ENCODE measurements at regions not wholly inside any gene's neighbourhood (a gene's known extent, or its start where the extent isn't known, plus 50 kb on each side); places are given as distances from the start of the nearest gene placed in this dataset.

DNA sequence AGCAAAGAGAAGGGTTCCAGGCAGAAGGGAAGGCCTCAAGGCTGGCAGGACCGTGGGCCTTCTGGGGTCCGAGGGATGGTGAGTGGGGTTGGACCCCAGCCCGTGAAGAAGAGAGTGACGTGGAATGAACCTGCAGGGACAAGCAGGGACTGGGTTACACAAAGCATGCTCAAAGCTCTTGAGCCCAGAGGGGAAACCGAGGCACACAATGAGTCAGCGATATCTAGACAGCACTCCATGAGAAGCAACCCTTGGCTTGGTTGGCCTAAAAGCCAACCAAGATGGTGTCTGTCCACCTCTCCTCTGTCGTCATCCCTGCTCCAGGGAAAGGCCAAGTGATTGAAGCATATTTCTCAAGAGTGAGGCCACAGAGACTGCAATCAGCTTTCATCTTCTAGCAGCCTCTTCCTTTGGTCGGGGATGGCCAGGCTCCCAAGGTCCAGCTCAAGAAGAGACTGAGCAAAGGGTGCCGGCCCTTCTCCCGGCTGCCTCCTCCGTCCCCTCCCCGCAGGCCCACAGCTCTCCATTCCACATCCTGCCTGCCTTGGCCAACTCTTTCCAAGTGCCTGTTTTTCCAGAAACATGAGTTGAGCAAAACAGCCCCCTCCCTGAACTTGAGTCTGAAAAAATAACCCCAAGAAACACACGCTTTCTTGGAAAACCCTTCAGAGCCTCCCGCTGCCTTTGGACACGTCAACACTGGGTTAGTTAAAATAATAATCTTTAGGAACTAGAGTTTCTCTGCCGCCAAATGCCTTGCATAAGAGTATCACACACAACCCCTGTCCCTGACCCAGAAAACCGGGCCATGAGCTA, 556.6 kb downstream of the MIAT start:
- H3K9me3 Mint-ChIP-seq = peaks cover 0 to 3% (median 0%) of the 10 kb centered on the region in 11 donors
- CTCF ChIA-PET = no interaction called here

DNA sequence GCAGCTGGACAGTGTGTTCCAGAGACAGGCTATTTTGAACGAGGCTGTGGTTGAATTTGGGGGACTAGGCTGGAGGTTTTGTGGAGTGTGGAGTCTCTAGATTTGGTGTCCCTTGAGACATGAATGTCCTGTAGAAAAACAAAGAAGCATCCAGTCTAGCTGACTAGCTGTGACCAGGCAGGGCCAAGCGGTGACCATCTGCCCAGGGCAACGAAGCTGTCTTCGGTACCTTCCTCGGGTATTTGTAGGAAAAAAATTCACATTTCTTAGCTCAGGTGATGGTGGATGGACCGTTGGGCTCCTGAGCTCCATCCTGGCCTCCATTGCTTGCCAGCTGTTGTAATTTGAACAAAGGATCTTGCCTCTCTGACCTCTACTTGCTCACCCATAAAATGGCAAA, 557.3 kb downstream of the MIAT start:
- Mint-ChIP-seq H3K4me3 (no peak overlapping the region), H3K4me1 (no peaks in the 10 kb centered on the region), H3K36me3 (no peaks in the 10 kb centered on the region), H3K27ac (no peak overlapping the region), H3K9me3 (peaks cover 0 to 3% (median 0%) of the 10 kb centered on the region in 11 donors), H3K27me3 (peaks cover 8 to 51% (median 43%) of the 10 kb centered on the region in 5 donors)
- H3K4me1 ChIP-seq (ENCODE audit: control insufficient read depth in 2 of 2, insufficient read depth in 2 of 2, low read length in 2 of 2) = no peaks in the 10 kb centered on the region
- intact Hi-C loops (cut with micrococcal nuclease) = no loop called here
- ChIA-PET CTCF (no interaction called here), POLR2A (no interaction called here)
- H3K27me3 ChIP-seq (ENCODE audit: control insufficient read depth in 2 of 2, insufficient read depth in 2 of 2, low read length in 2 of 2) = no peaks in the 10 kb centered on the region
- DNase-seq (no peak), ATAC-seq (no peak)
- no peak overlapping the region for H3K27ac ChIP-seq (ENCODE audit: low read depth, low read length)
- H3K9me3 ChIP-seq (ENCODE audit: control insufficient read depth in 2 of 3, low read length in 3 of 3) = no peaks in the 10 kb centered on the region
- H3K4me3 ChIP-seq (ENCODE audit: low read length) = no peak overlapping the region
- no peaks in the 10 kb centered on the region for H3K36me3 ChIP-seq (ENCODE audit: control insufficient read depth in 2 of 3, insufficient read depth in 3 of 3, low read length in 3 of 3)

More for the DNA sequence above, 556.6 kb downstream of the MIAT start:
- Histone ChIP-seq H3K27me3 (ENCODE audit: control insufficient read depth in 2 of 2, insufficient read depth in 2 of 2, low read length in 2 of 2) (no peaks in the 10 kb centered on the region), H3K4me1 (ENCODE audit: control insufficient read depth in 2 of 2, insufficient read depth in 2 of 2, low read length in 2 of 2) (no peaks in the 10 kb centered on the region), H3K9me3 (ENCODE audit: control insufficient read depth in 2 of 3, low read length in 3 of 3) (no peaks in the 10 kb centered on the region), H3K27ac (ENCODE audit: low read depth, low read length) (no peak overlapping the region), H3K36me3 (ENCODE audit: control insufficient read depth in 2 of 3, insufficient read depth in 3 of 3, low read length in 3 of 3) (no peaks in the 10 kb centered on the region), H3K4me3 (ENCODE audit: low read length) (no peak overlapping the region)
- no peak overlapping the region for H3K27ac Mint-ChIP-seq
- no peak overlapping the region for H3K4me3 Mint-ChIP-seq
- POLR2A ChIA-PET = no interaction called here
- no peaks in the 10 kb centered on the region for H3K36me3 Mint-ChIP-seq
- ATAC-seq = no peak
- intact Hi-C loops (cut with micrococcal nuclease) = no loop called here
- DNase-seq = no peak
- no peaks in the 10 kb centered on the region for H3K4me1 Mint-ChIP-seq
- peaks cover 8 to 49% (median 38%) of the 10 kb centered on the region in 5 donors for H3K27me3 Mint-ChIP-seq

DNA sequence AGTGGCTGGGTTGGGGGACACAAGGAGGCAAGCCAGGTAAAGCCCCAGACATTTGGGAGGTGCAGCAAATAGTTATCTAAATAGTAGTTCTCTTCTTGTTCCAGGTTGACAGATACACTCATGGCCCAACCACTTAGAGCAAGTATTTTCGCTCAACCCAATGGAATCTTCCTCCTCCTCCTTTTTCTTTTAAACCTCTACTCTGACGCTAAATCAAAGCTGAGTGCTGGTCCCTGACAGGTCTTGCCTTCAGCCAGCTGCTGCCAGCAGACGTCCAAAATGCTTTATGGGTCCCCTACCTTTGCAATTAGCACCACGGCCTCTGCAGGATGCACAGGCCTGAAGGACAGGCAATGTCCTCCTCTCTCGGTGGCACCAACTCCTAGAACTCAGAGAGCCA, 558.5 kb downstream of the MIAT start:
- intact Hi-C loops (cut with micrococcal nuclease) = no loop called here
- no peaks in the 10 kb centered on the region for H3K9me3 ChIP-seq (ENCODE audit: control insufficient read depth in 2 of 3, low read length in 3 of 3)
- Mint-ChIP-seq H3K36me3 (no peaks in the 10 kb centered on the region), H3K27ac (no peak overlapping the region), H3K27me3 (peaks cover 7 to 58% (median 45%) of the 10 kb centered on the region in 5 donors), H3K4me3 (no peak overlapping the region), H3K4me1 (no peaks in the 10 kb centered on the region), H3K9me3 (peaks cover 0 to 3% (median 0%) of the 10 kb centered on the region in 11 donors)
- ATAC-seq (no peak), DNase-seq (no peak)
- H3K4me3 ChIP-seq (ENCODE audit: low read length) = no peak overlapping the region
- ChIA-PET POLR2A (no interaction called here), CTCF (no interaction called here)
- no peaks in the 10 kb centered on the region for H3K4me1 ChIP-seq (ENCODE audit: control insufficient read depth in 2 of 2, insufficient read depth in 2 of 2, low read length in 2 of 2)
- no peaks in the 10 kb centered on the region for H3K27me3 ChIP-seq (ENCODE audit: control insufficient read depth in 2 of 2, insufficient read depth in 2 of 2, low read length in 2 of 2)
- H3K36me3 ChIP-seq (ENCODE audit: control insufficient read depth in 2 of 3, insufficient read depth in 3 of 3, low read length in 3 of 3) = no peaks in the 10 kb centered on the region
- H3K27ac ChIP-seq (ENCODE audit: low read depth, low read length) = no peak overlapping the region

DNA sequence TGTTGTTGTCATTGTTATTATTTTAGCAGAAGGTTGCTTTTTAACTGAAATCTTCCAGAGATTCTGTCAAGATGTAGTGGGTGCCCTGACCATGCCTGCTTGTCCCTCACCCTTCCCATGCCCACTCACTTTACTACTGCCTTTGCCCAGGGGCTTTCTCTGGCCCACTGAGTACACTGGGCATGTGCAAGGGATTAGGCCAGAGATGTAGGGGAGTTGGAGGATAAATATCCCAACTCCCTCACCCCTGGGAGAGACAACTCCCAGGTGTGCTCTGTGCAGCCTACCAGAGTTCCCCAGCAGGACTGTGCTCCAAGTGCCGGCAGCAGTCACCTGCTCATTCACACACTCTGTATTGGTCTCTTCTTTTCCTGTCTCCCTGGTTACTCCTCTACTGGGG, 559.1 kb downstream of the MIAT start:
- no peak overlapping the region for H3K27ac Mint-ChIP-seq
- CTCF ChIA-PET = no interaction called here
- no peak overlapping the region for H3K27ac ChIP-seq (ENCODE audit: low read depth, low read length)
- peaks cover 0 to 3% (median 0%) of the 10 kb centered on the region in 11 donors for H3K9me3 Mint-ChIP-seq
- H3K27me3 ChIP-seq (ENCODE audit: control insufficient read depth in 2 of 2, insufficient read depth in 2 of 2, low read length in 2 of 2) = no peaks in the 10 kb centered on the region
- H3K4me3 Mint-ChIP-seq = no peak overlapping the region
- DNase-seq (no peak), ATAC-seq (no peak)
- H3K4me3 ChIP-seq (ENCODE audit: low read length) = no peak overlapping the region
- H3K36me3 ChIP-seq (ENCODE audit: control insufficient read depth in 2 of 3, insufficient read depth in 3 of 3, low read length in 3 of 3) = no peaks in the 10 kb centered on the region
- H3K36me3 Mint-ChIP-seq = no peaks in the 10 kb centered on the region
- H3K4me1 Mint-ChIP-seq = no peaks in the 10 kb centered on the region
- H3K27me3 Mint-ChIP-seq = peaks cover 4 to 54% (median 41%) of the 10 kb centered on the region in 5 donors
- H3K9me3 ChIP-seq (ENCODE audit: control insufficient read depth in 2 of 3, low read length in 3 of 3) = no peaks in the 10 kb centered on the region
- POLR2A ChIA-PET = no interaction called here
- no peaks in the 10 kb centered on the region for H3K4me1 ChIP-seq (ENCODE audit: control insufficient read depth in 2 of 2, insufficient read depth in 2 of 2, low read length in 2 of 2)
- intact Hi-C loops (cut with micrococcal nuclease) = no loop called here

DNA sequence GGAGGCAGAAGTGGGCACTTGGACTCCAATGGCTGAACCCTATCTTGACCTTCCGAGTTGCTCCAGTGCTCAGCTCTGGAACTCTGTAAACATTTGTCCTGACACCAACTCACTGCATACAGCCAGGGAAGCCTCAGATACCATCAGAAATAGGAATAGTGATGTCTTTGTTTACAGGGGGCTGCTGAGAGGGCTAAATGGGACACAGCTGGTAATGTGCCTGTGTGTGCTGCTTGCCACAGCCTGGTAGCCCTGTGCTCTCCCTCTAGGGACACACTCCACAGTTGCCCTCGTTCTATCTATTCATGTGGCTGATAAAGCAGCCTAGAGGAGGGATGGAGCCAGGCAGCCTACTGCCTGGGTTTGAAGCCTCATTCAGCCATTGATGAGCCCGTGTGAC, 559.8 kb downstream of the MIAT start:
- H3K4me3 Mint-ChIP-seq = no peak overlapping the region
- CTCF ChIA-PET = no interaction called here
- peaks cover 4 to 50% (median 41%) of the 10 kb centered on the region in 5 donors for H3K27me3 Mint-ChIP-seq
- peaks cover 0 to 1% (median 0%) of the 10 kb centered on the region in 3 experiments for H3K9me3 ChIP-seq (ENCODE audit: control insufficient read depth in 2 of 3, low read length in 3 of 3)
- H3K27ac Mint-ChIP-seq = no peak overlapping the region
- no peaks in the 10 kb centered on the region for H3K36me3 ChIP-seq (ENCODE audit: control insufficient read depth in 2 of 3, insufficient read depth in 3 of 3, low read length in 3 of 3)
- H3K9me3 Mint-ChIP-seq = peaks cover 0 to 3% (median 0%) of the 10 kb centered on the region in 11 donors
- no peaks in the 10 kb centered on the region for H3K4me1 ChIP-seq (ENCODE audit: control insufficient read depth in 2 of 2, insufficient read depth in 2 of 2, low read length in 2 of 2)
- H3K27me3 ChIP-seq (ENCODE audit: control insufficient read depth in 2 of 2, insufficient read depth in 2 of 2, low read length in 2 of 2) = no peaks in the 10 kb centered on the region
- no peak for DNase-seq
- no peaks in the 10 kb centered on the region for H3K4me1 Mint-ChIP-seq
- ATAC-seq = no peak
- POLR2A ChIA-PET = no interaction called here
- H3K36me3 Mint-ChIP-seq = no peaks in the 10 kb centered on the region
- intact Hi-C loops (cut with micrococcal nuclease) = no loop called here
- no peak overlapping the region for H3K4me3 ChIP-seq (ENCODE audit: low read length)
- no peak overlapping the region for H3K27ac ChIP-seq (ENCODE audit: low read depth, low read length)

DNA sequence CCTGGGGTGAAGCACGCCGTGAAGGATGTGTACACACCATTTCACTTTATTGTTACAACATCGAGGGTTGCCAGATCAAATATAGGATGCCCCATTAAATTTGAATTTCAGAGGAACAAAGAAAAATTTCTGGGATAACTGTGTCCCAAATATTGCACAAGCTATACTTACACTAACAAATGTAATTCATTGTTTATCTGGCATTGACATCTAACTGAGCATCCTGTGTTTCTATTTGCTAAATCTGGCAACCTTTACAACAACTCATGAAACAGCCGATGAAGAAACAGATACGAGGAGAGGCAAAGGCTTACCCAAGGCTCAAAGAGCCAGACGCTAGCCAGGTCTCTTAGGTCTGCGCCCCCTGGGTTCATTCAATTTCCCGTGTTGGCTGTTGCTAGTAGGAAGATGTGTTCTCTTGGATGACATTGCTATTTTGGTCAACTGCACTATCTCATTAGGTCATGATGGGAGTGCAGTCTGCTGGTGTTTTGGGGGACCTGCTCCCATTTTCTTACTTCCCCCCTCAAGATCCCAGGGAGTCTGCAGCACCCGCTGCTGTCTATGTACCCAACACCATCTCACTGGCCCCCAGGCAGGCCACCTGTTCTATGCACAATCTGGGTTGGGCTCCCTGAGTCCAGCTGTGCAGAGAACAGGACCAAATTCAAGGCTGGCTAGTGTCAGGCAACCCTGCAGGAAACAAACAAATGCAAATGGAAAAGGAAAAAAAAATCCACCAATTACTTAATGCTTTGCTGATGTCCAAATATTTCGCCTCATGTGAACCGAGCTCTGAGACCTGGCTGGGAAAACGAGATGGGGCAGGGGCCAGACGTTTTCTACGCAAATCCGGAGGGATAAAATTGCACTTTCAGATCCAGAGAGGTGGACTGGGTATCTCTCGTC, 560.9 kb downstream of the MIAT start:
- no peak overlapping the region for H3K27ac Mint-ChIP-seq
- H3K9me3 Mint-ChIP-seq = peaks cover 0 to 3% (median 0%) of the 10 kb centered on the region in 11 donors
- intact Hi-C loops (cut with micrococcal nuclease) = no loop called here
- no peaks in the 10 kb centered on the region for H3K4me1 ChIP-seq (ENCODE audit: control insufficient read depth in 2 of 2, insufficient read depth in 2 of 2, low read length in 2 of 2)
- H3K27me3 ChIP-seq (ENCODE audit: control insufficient read depth in 2 of 2, insufficient read depth in 2 of 2, low read length in 2 of 2) = no peaks in the 10 kb centered on the region
- peaks cover 0 to 4% (median 0%) of the 10 kb centered on the region in 3 experiments for H3K9me3 ChIP-seq (ENCODE audit: control insufficient read depth in 2 of 3, low read length in 3 of 3)
- ChIA-PET CTCF (interaction anchor here (0.5 kb wide), 1 partner anchor 291 kb away, joined by 6 read pairs; no protein-coding TSS in a partner anchor), POLR2A (no interaction called here)
- H3K4me3 ChIP-seq (ENCODE audit: low read length) = no peak overlapping the region
- H3K4me1 Mint-ChIP-seq = no peaks in the 10 kb centered on the region
- DNase-seq (no peak), ATAC-seq (no peak)
- no peaks in the 10 kb centered on the region for H3K36me3 ChIP-seq (ENCODE audit: control insufficient read depth in 2 of 3, insufficient read depth in 3 of 3, low read length in 3 of 3)
- no peak overlapping the region for H3K27ac ChIP-seq (ENCODE audit: low read depth, low read length)
- no peaks in the 10 kb centered on the region for H3K36me3 Mint-ChIP-seq
- H3K4me3 Mint-ChIP-seq = no peak overlapping the region
- H3K27me3 Mint-ChIP-seq = peaks cover 0 to 43% (median 34%) of the 10 kb centered on the region in 5 donors

All from naive thymus-derived CD4-positive, alpha-beta T cell (primary cell).